ENCODE measurements at regions not wholly inside any gene's neighbourhood (a gene's known extent, or its start where the extent isn't known, plus 50 kb on each side); places are given as distances from the start of the nearest gene placed in this dataset.

- H3K4me3 ChIP-seq (ENCODE audit: low read depth, low read length) = no peak overlapping the region
- no peak for TF ChIP-seq CTCF (IDR thresholded peaks at IDR 0.05; ENCODE audit: borderline replicate concordance, insufficient read depth, low read depth, low read length)
Observed at GRCh38 chr10:47243356-47243755, 56.6 kb upstream of the GDF10 start.

- no peak for TF ChIP-seq CTCF (IDR thresholded peaks at IDR 0.05; ENCODE audit: borderline replicate concordance, insufficient read depth, low read depth, low read length)
- no peak overlapping the region for H3K4me3 ChIP-seq (ENCODE audit: low read depth, low read length)
Observed at GRCh38 chr10:47243791-47244190, 56.2 kb upstream of the GDF10 start.

DNA sequence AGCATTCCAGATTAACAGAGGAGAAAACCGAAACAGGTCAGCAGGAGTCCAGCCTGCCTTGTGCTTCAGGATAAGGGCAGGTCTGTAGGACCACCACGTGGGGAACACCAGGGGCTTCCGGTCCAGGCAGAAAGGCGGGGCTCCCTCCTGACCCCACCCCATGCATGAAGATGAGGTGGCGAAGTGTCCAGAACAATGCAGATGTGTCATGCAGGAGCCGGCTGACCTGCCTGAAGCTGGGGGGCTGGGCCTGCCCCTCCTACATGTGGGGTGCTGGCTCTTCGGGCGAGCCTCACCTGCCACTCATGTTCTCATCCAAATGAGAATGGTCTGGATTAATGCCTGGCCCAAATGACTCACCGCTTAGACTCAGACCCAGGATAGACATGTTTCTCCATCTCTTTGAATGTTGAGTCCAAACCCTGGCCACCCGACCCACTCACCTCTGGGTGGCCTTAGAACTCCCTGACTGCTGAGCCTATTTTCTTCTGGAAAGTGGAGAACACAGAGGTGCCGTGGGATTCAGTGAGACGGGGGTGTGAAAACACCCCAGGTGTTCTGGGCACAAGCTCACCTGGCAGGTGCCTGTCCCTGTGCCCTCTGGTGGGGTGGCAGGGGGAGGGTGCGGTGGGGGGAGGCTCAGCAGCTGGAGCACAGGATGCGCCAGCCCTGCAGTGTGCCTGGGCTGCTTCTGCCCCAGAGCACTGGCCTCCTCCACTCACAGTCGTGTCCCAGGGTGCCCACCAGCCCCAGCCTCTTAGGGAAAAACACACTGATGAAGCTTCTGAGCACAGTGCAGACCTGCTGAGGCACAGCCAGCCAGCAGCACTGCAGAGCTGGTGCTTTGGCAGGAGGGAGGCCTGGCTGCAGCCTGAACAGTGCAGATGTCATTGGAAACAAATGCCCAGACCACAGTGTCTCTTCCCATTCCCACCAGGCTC, 55.2 kb upstream of the GDF10 start:
- no peak for TF ChIP-seq CTCF (IDR thresholded peaks at IDR 0.05; ENCODE audit: borderline replicate concordance, insufficient read depth, low read depth, low read length)
- H3K4me3 ChIP-seq (ENCODE audit: low read depth, low read length) = no peak overlapping the region

DNA sequence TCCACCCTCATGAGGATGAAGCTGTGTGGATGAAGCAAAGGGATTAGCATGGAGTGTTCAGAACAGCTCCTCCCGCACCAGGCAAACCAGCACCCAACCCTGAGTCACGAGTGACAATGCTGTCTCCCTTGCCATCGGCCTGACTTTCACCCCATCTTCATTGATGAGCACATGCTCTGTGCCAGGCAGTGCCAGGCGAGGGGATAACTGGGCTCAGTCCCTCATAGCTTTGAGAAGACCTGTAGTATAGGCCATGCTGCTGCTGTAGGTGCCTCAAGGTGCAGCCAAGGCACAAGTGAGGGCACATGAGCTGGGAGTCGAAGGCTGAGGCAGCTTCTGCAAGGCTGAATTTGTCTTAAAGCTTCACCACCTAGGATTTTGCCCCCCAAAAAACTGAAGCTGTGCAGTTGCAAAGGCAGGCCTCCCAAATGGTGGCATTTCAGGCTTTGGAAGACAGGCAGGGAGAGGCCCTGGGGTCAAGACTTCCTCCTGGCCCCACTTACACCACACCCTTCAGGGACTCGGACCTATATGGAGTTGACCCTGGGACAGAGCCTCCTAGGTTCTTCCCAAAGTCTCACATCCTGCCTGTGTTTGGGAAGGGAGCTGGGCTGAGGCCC, 54.2 kb upstream of the GDF10 start:
- no peak overlapping the region for H3K4me3 ChIP-seq (ENCODE audit: low read depth, low read length)
- TF ChIP-seq CTCF (IDR thresholded peaks at IDR 0.05; ENCODE audit: borderline replicate concordance, insufficient read depth, low read depth, low read length) = no peak

DNA sequence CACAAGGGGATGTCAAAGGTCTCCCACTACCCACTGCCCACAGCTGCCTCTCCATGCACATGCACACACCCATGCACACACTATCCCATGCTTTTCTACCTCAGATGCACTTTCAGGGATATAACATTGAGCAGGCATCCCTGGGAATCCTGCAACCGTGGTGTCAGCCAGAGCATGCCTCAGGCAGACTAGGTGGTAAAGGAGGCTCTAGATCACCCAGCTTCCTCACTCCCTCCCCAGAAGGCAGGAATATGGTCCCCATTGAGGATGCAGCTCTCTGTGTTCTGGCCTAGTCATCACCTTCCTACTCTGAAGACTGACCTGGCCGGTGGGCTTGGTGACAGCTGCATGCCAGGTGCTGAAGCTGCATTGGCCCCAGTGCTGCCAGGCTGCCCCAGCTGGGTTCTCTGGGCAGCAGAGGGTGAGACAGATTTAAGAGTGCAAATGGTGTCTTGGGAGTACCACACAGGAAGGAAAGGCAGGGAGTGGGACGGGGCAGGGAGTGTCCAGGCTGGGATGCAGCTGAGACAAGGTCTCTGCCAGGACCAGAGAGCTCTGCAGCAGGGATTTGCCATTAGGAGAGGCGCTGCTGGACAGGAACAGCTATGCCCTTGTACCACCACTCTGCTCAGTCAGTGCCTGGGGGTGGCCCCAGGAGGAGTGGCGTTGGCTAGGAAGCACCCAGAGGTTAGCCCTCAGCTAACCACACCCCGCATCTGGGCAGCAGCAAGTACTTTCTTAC, 53.4 kb upstream of the GDF10 start:
- no peak overlapping the region for H3K4me3 ChIP-seq (ENCODE audit: low read depth, low read length)
- TF ChIP-seq CTCF (IDR thresholded peaks at IDR 0.05; ENCODE audit: borderline replicate concordance, insufficient read depth, low read depth, low read length) = no peak

GRCh38 chr10:47247148-47248059, 52.6 kb upstream of the GDF10 start:
- no peak overlapping the region for H3K4me3 ChIP-seq (ENCODE audit: low read depth, low read length)
- TF ChIP-seq CTCF (IDR thresholded peaks at IDR 0.05; ENCODE audit: borderline replicate concordance, insufficient read depth, low read depth, low read length) = no peak
